ENCODE measurements at regions not wholly inside any gene's neighbourhood (a gene's known extent, or its start where the extent isn't known, plus 50 kb on each side); places are given as distances from the start of the nearest gene placed in this dataset.

- in situ Hi-C loops (cut with MboI; ENCODE audit: low pct_unique_long_range_greater_than_20kb, low sequenced_read_pairs, unreplicated experiment) = no loop called here
- no peak for DNase-seq (ENCODE audit: low spot score)
- TF ChIP-seq CTCF (IDR thresholded peaks at IDR 0.05; ENCODE audit: extremely low read depth, insufficient read depth, missing control alignments) = no peak
Observed at GRCh38 chr14:101498526-101498860, 62.8 kb upstream of the DIO3 start.

- TF ChIP-seq CTCF (IDR thresholded peaks at IDR 0.05; ENCODE audit: extremely low read depth, insufficient read depth, missing control alignments) = no peak
- in situ Hi-C loops (cut with MboI; ENCODE audit: low pct_unique_long_range_greater_than_20kb, low sequenced_read_pairs, unreplicated experiment) = no loop called here
- no peak for DNase-seq (ENCODE audit: low spot score)
Observed at GRCh38 chr14:101499080-101499479, 62.2 kb upstream of the DIO3 start.

DNA sequence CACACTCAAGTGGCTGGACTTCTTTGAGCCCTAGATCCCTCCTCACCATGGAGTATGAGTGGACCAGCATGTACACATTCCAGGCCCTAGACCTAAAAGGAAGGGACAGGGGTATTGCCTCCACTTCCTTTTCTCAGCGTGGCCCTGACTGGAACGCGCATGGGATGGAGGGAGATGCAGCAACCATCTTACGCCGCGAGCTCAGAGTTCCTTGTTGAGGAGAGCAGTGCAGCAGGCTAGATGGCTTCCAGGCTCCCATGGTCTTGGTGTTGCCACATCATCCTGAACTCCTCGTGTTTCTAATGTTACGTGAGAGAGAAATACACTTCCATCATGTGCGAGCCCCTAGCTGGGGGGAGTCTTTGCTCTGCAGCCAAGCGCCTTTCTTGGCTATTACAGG, 61.8 kb upstream of the DIO3 start:
- no peak for DNase-seq (ENCODE audit: low spot score)
- in situ Hi-C loops (cut with MboI; ENCODE audit: low pct_unique_long_range_greater_than_20kb, low sequenced_read_pairs, unreplicated experiment) = no loop called here
- TF ChIP-seq CTCF (IDR thresholded peaks at IDR 0.05; ENCODE audit: extremely low read depth, insufficient read depth, missing control alignments) = no peak

DNA sequence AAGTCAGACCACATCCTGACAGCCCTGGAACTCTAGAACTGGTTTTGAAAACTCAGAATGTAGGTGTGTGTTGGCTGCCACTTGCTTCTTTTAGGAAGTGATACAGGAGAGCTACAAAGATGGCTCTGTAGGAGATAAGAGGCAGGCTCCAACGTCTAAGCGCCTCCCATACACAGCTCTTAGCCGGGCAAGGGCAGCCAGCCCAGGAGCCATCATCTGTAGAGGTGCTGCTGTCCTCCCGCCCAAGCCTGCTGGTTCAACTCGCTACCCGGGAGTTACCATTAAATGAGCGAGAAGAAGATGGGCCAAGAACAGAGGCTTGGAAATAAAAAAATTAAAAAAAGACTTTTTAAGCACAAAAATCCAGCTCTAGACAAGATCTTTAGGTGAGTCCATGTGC, 61.2 kb upstream of the DIO3 start:
- TF ChIP-seq CTCF (IDR thresholded peaks at IDR 0.05; ENCODE audit: extremely low read depth, insufficient read depth, missing control alignments) = no peak
- DNase-seq (ENCODE audit: low spot score) = no peak
- in situ Hi-C loops (cut with MboI; ENCODE audit: low pct_unique_long_range_greater_than_20kb, low sequenced_read_pairs, unreplicated experiment) = no loop called here

DNA sequence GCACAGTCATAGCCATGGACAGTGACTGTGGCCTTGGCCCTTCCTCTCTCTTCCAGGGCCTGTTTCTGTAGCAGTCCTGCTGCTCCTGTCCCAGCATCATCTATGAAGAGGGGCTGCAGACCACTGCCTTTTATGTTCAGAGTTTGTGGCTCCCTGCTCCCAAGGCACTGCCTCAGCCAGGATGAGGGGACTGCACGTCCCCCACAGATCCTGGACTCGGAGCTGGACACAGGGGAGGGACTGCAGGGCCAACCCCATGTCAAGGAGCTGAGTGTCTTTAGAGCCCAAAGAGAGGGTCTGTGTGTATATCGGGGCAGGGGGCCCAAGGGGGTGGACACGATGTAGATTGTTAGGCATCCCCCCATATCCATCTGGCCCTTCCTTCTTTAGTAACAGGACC, 60.6 kb upstream of the DIO3 start:
- no peak for DNase-seq (ENCODE audit: low spot score)
- in situ Hi-C loops (cut with MboI; ENCODE audit: low pct_unique_long_range_greater_than_20kb, low sequenced_read_pairs, unreplicated experiment) = no loop called here
- TF ChIP-seq CTCF (IDR thresholded peaks at IDR 0.05; ENCODE audit: extremely low read depth, insufficient read depth, missing control alignments) = no peak

DNA sequence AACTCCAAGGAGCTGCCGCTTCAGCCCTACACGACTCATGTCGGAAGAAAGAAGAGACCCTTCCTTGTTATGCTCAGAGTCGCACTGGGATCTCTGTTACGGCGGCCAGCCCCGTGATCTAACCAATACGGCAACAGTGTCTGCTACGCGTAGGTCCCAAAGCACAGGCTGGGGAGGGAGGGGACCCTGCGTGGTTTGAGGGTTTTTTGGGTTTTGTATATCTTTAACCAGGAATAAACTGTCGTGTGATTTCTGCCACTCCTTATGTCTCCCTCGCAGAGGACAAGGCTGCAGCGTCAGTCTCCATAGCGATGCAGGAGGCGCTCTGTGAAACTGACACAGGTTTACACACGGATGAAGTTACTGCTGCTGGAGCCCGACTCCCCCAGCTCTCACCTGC, 60.0 kb upstream of the DIO3 start:
- in situ Hi-C loops (cut with MboI; ENCODE audit: low pct_unique_long_range_greater_than_20kb, low sequenced_read_pairs, unreplicated experiment) = no loop called here
- TF ChIP-seq CTCF (IDR thresholded peaks at IDR 0.05; ENCODE audit: extremely low read depth, insufficient read depth, missing control alignments) = no peak
- no peak for DNase-seq (ENCODE audit: low spot score)
